Panc1 (cell line): ENCODE measurements at regions not wholly inside any gene's neighbourhood (a gene's known extent, or its start where the extent isn't known, plus 50 kb on each side); places are given as distances from the start of the nearest gene placed in this dataset.

Experiments
- ATAC-seq: fragments of 200-7000 bp; cut with Tn5 transposase; 2 replicates; pipeline ENCODE4 v1.9.1; 2020; ENCODE audit warnings: mild to moderate bottlenecking, moderate library complexity
- BruUV-seq: library from RNA; stranded (reverse); fragments of 400-500 nt; replicated peaks from 2 replicates; lab custom pipeline; 2021; lab: Mats Ljungman, UMichigan
- CTCF ChIA-PET: fragments of 300-600 bp; sonication (Branson Sonifier 250); formaldehyde crosslinking; loops from one replicate; lab custom pipeline; 2022; ENCODE audit warnings: antibody characterized with exemption; lab: Charles Lee
- POLR2A ChIA-PET: fragments of 300-600 bp; sonication (Branson Sonifier 250); formaldehyde crosslinking; loops from one replicate; lab custom pipeline; 2022; ENCODE audit warnings: antibody characterized with exemption; lab: Charles Lee
- DNase-seq: peaks from one replicate; pipeline ENCODE4 v3.0.0-alpha.2; 2010; ENCODE audit warnings: low read depth, low spot score
- H3K27ac ChIP-seq: 2 replicates; pipeline ENCODE4 v1.5.1; 2011; ENCODE audit warnings: mild to moderate bottlenecking, low read length, inconsistent platforms
- H3K27me3 ChIP-seq: fragments of 200-500 bp; sonication (Bioruptor generic); 2 replicates; pipeline ENCODE4 v1.6.0; 2014; ENCODE audit warnings: low read length, inconsistent platforms; ENCODE audit not compliant: control insufficient read depth, insufficient read depth
- H3K36me3 ChIP-seq: fragments of 200-500 bp; sonication (Bioruptor generic); 2 replicates; pipeline ENCODE4 v1.5.1; 2014; ENCODE audit warnings: inconsistent platforms, mild to moderate bottlenecking, low read length, moderate library complexity; ENCODE audit not compliant: control insufficient read depth, insufficient read depth
- H3K4me1 ChIP-seq: 2 replicates; pipeline ENCODE4 v1.5.1; 2011; ENCODE audit warnings: inconsistent platforms, mild to moderate bottlenecking, low read length, moderate library complexity; ENCODE audit not compliant: control insufficient read depth, insufficient read depth
- H3K4me3 ChIP-seq, 2 experiments: 2 replicates each; pipeline ENCODE4 v1.5.1; 2011 to 2012; ENCODE audit warnings: low read depth in 2 of 2, low read length in 2 of 2, mild to moderate bottlenecking in 2 of 2, inconsistent platforms in 1 of 2, moderate library complexity in 1 of 2
- H3K9me3 ChIP-seq: fragments of 200-500 bp; sonication (Bioruptor generic); 2 replicates; pipeline ENCODE4 v1.5.1; 2014; ENCODE audit warnings: low read depth, mild to moderate bottlenecking, inconsistent platforms, low read length, moderate library complexity; ENCODE audit not compliant: control insufficient read depth, insufficient read depth
- CTCF ChIP-seq: fragments of 450-650 bp; IDR thresholded peaks from 2 replicates; pipeline ENCODE4 v1.5.1; 2017; ENCODE audit warnings: mild to moderate bottlenecking
- POLR2AphosphoS5 ChIP-seq: IDR thresholded peaks from 2 replicates; pipeline ENCODE4 v1.6.1; 2012; ENCODE audit warnings: mild to moderate bottlenecking, low read depth, low read length, moderate library complexity
- REST ChIP-seq, 2 experiments: IDR thresholded peaks; 2 replicates each; pipeline ENCODE4 v1.6.1; 2011 to 2012; ENCODE audit warnings: low read depth in 2 of 2, control low read depth in 1 of 2, low read length in 1 of 2, mild to moderate bottlenecking in 1 of 2, moderate library complexity in 1 of 2; ENCODE audit not compliant: insufficient read depth in 1 of 2
- SIN3A ChIP-seq: IDR thresholded peaks from 2 replicates; pipeline ENCODE4 v1.6.1; 2012; ENCODE audit warnings: low read depth, mild to moderate bottlenecking, low read length, moderate library complexity, borderline replicate concordance; ENCODE audit not compliant: insufficient read depth
- TCF7L2 ChIP-seq: IDR thresholded peaks from 2 replicates; pipeline ENCODE4 v1.6.1; 2011; ENCODE audit warnings: mild to moderate bottlenecking, low read depth, low read length, inconsistent platforms
- in situ Hi-C: cut with HindIII; loops from 2 replicates; pipeline ENCODE4 v1.10.0; 2016; ENCODE audit warnings: low sequenced_read_pairs, low pct_unique_long_range_greater_than_20kb
- intact Hi-C: fragments of 100-400 bp; cut with micrococcal nuclease; formaldehyde crosslinking; loops from one replicate; pipeline ENCODE4 v1.10.0; 2022; ENCODE audit not compliant: unreplicated experiment

- POLR2A ChIA-PET, result no interaction called here
These were observed 119.0 kb upstream of the SERPINE2 start for GRCh38 chr2:224158061-224158460.

GRCh38 chr2:224157655-224158054, 118.6 kb upstream of the SERPINE2 start:
- no peaks in the 10 kb centered on the region for H3K9me3 ChIP-seq
- intact Hi-C loops (no loop called here), in situ Hi-C loops (no loop called here)
- BruUV-seq, result no TSS peak
- H3K4me1 ChIP-seq, result no peaks in the 10 kb centered on the region
- no peak overlapping the region for H3K4me3 ChIP-seq
- no peaks in the 10 kb centered on the region for H3K27me3 ChIP-seq
- no peak for ATAC-seq
- ChIA-PET CTCF (no interaction called here), POLR2A (no interaction called here)
- H3K27ac ChIP-seq, result no peak overlapping the region
- no peak for DNase-seq
- no peaks in the 10 kb centered on the region for H3K36me3 ChIP-seq
- TF ChIP-seq SIN3A (no peak), REST (IDR thresholded peaks at IDR 0.05; ENCODE audit: insufficient read depth in 1 of 2, low read depth in 2 of 2, low read length in 1 of 2) (no peak), CTCF (no peak), TCF7L2 (no peak), POLR2AphosphoS5 (no peak)

More at GRCh38 chr2:224158061-224158460, 119.0 kb upstream of the SERPINE2 start:
- no peak overlapping the region for H3K4me3 ChIP-seq
- H3K27ac ChIP-seq, result no peak overlapping the region
- H3K4me1 ChIP-seq, result no peaks in the 10 kb centered on the region
- in situ Hi-C loops (no loop called here), intact Hi-C loops (no loop called here)
- CTCF ChIA-PET, result no interaction called here
- DNase-seq (no peak), ATAC-seq (no peak)
- no TSS peak for BruUV-seq
- H3K27me3 ChIP-seq, result no peaks in the 10 kb centered on the region
- H3K36me3 ChIP-seq, result no peaks in the 10 kb centered on the region
- no peaks in the 10 kb centered on the region for H3K9me3 ChIP-seq
- no peak for TF ChIP-seq TCF7L2
- TF ChIP-seq POLR2AphosphoS5, result no peak
- TF ChIP-seq CTCF, result no peak
- TF ChIP-seq REST (IDR thresholded peaks at IDR 0.05; ENCODE audit: insufficient read depth in 1 of 2, low read depth in 2 of 2, low read length in 1 of 2), result no peak
- TF ChIP-seq SIN3A, result no peak
